HCT116 (cell line): ENCODE measurements at regions not wholly inside any gene's neighbourhood (a gene's known extent, or its start where the extent isn't known, plus 50 kb on each side); places are given as distances from the start of the nearest gene placed in this dataset.

ENCODE experiments used
- ATF3 ChIP-seq: IDR thresholded peaks from 2 replicates; pipeline ENCODE4 v1.6.1; 2012
- CEBPB ChIP-seq: IDR thresholded peaks from 2 replicates; pipeline ENCODE4 v1.6.1; 2012; ENCODE audit warnings: low read depth
- ELF1 ChIP-seq: IDR thresholded peaks from 2 replicates; pipeline ENCODE4 v1.6.1; 2012; ENCODE audit warnings: low read depth, borderline replicate concordance
- EZH2 ChIP-seq: fragments of 200-600 bp; sonication (generic); IDR thresholded peaks from 2 replicates; pipeline ENCODE4 v1.6.1; 2017; ENCODE audit warnings: antibody characterized with exemption, mixed run types
- EZH2phosphoT487 ChIP-seq: fragments of 200-600 bp; IDR thresholded peaks from 2 replicates; pipeline ENCODE4 v1.6.1; 2018; ENCODE audit warnings: antibody characterized with exemption, borderline replicate concordance
- JUND ChIP-seq: IDR thresholded peaks from 2 replicates; pipeline ENCODE4 v1.6.1; 2012
- MAX ChIP-seq: IDR thresholded peaks from 2 replicates; pipeline ENCODE4 v1.6.1; 2012
- POLR2A ChIP-seq: IDR thresholded peaks from 2 replicates; pipeline ENCODE4 v1.7.0; 2011; ENCODE audit warnings: borderline replicate concordance; ENCODE audit not compliant: insufficient read depth, insufficient read length; ENCODE audit errors: extremely low read depth
- POLR2AphosphoS5 ChIP-seq: IDR thresholded peaks from 2 replicates; pipeline ENCODE4 v1.6.1; 2011; ENCODE audit warnings: mild to moderate bottlenecking, low read depth, low read length, moderate library complexity
- SP1 ChIP-seq: IDR thresholded peaks from 2 replicates; pipeline ENCODE4 v1.6.1; 2012; ENCODE audit warnings: low read depth
- ZBTB33 ChIP-seq: IDR thresholded peaks from 2 replicates; pipeline ENCODE4 v1.6.1; 2011; ENCODE audit warnings: mild to moderate bottlenecking, low read length, moderate library complexity; ENCODE audit not compliant: insufficient replicate concordance; ENCODE audit errors: extremely low read depth
- ZNF274 ChIP-seq: fragments of 200-500 bp; sonication (Bioruptor generic); IDR thresholded peaks from 2 replicates; pipeline ENCODE4 v1.6.1; 2014; ENCODE audit warnings: mild to moderate bottlenecking, low read depth, low read length, inconsistent platforms
- TF ChIP-seq, protein P1 (sequence below), 3 experiments: fragments of 200-600 bp in 1 of 3; sonication (generic) in 1 of 3; IDR thresholded peaks in 2 of 3; conservative IDR thresholded peaks in 1 of 3; 2 replicates each; pipeline ENCODE4 v1.5.1; 2012 to 2017; ENCODE audit warnings: low read depth in 2 of 3, low read length in 2 of 3, antibody characterized with exemption in 1 of 3, borderline replicate concordance in 1 of 3, control low read depth in 1 of 3, mild to moderate bottlenecking in 1 of 3, mixed read lengths in 1 of 3, mixed run types in 1 of 3, moderate library complexity in 1 of 3; ENCODE audit not compliant: insufficient read depth in 1 of 3

GRCh38 chr1:229846351-229846750, 220.3 kb downstream of the URB2 start:
- TF ChIP-seq, protein P1, sequence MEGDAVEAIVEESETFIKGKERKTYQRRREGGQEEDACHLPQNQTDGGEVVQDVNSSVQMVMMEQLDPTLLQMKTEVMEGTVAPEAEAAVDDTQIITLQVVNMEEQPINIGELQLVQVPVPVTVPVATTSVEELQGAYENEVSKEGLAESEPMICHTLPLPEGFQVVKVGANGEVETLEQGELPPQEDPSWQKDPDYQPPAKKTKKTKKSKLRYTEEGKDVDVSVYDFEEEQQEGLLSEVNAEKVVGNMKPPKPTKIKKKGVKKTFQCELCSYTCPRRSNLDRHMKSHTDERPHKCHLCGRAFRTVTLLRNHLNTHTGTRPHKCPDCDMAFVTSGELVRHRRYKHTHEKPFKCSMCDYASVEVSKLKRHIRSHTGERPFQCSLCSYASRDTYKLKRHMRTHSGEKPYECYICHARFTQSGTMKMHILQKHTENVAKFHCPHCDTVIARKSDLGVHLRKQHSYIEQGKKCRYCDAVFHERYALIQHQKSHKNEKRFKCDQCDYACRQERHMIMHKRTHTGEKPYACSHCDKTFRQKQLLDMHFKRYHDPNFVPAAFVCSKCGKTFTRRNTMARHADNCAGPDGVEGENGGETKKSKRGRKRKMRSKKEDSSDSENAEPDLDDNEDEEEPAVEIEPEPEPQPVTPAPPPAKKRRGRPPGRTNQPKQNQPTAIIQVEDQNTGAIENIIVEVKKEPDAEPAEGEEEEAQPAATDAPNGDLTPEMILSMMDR (IDR thresholded peaks at IDR 0.05 in 2 of 3, conservative IDR thresholded peaks at IDR 0.05 in 1 of 3; ENCODE audit: borderline replicate concordance in 1 of 3, insufficient read depth in 1 of 3, low read depth in 2 of 3, low read length in 2 of 3): no peak
- no peak for TF ChIP-seq EZH2phosphoT487
- TF ChIP-seq ELF1: no peak
- TF ChIP-seq CEBPB: no peak
- TF ChIP-seq POLR2A: no peak
- no peak for TF ChIP-seq POLR2AphosphoS5
- no peak for TF ChIP-seq ZNF274
- TF ChIP-seq EZH2: no peak
- no peak for TF ChIP-seq ZBTB33
- no peak for TF ChIP-seq SP1
- no peak for TF ChIP-seq JUND
- TF ChIP-seq MAX: no peak
- no peak for TF ChIP-seq ATF3
